Esophagus squamous epithelium (tissue), 5 donors: ENCODE measurements at regions not wholly inside any gene's neighbourhood (a gene's known extent, or its start where the extent isn't known, plus 50 kb on each side); places are given as distances from the start of the nearest gene placed in this dataset.

Source experiments
- DNase-seq: peaks from one replicate; lab custom pipeline; 2025; lab: John Stamatoyannopoulos, UW
- H3K27ac ChIP-seq, 4 donors: fragments of 200-600 bp; sonication (generic); one replicate each; pipeline ENCODE4 v1.5.1; 2016 to 2019; ENCODE audit warnings: mild to moderate bottlenecking in 1 of 4
- H3K27me3 ChIP-seq, 4 donors: fragments of 200-600 bp; sonication (generic); 1 replicate in 3 of 4; 2 replicates in 1 of 4; pipeline versions ENCODE4 v1.5.1 to v1.6.0; 2017 to 2021; ENCODE audit warnings: antibody characterized with exemption in 1 of 4
- H3K36me3 ChIP-seq, 3 donors: fragments of 200-600 bp; sonication (generic); one replicate each; pipeline ENCODE4 v1.5.1; 2016 to 2019
- H3K4me1 ChIP-seq, 3 donors: fragments of 200-600 bp; sonication (generic); one replicate each; pipeline ENCODE4 v1.5.1; 2017 to 2019
- H3K4me3 ChIP-seq, 4 donors: fragments of 200-600 bp; sonication (generic); 1 replicate in 3 of 4; 2 replicates in 1 of 4; pipeline ENCODE4 v1.5.1; 2016 to 2019; ENCODE audit warnings: mild to moderate bottlenecking in 2 of 4, moderate library complexity in 1 of 4
- H3K9me3 ChIP-seq, 3 donors: fragments of 200-600 bp; sonication (generic); one replicate each; pipeline ENCODE4 v1.5.1; 2016 to 2019
- CTCF ChIP-seq, 6 experiments: fragments of 450-650 bp in 4 of 6; fragments of 200-600 bp in 2 of 6; sonication (generic) in 2 of 6; IDR thresholded peaks; one replicate each; pipeline ENCODE4 v1.5.1; 2016 to 2019; ENCODE audit warnings: antibody characterized with exemption in 6 of 6, mild to moderate bottlenecking in 4 of 6, moderate library complexity in 4 of 6
- POLR2A ChIP-seq, 4 donors: fragments of 450-650 bp; IDR thresholded peaks; one replicate each; pipeline ENCODE4 v1.6.1; 2017; ENCODE audit warnings: antibody characterized with exemption in 4 of 4, mild to moderate bottlenecking in 4 of 4, moderate library complexity in 3 of 4
- WGBS, 2 donors: methylation state at CpG; one replicate each; pipeline ENCODE4 v1.1.5; 2018; 5-methylcytosine and 5-hydroxymethylcytosine counted together
- intact Hi-C: fragments of 100-400 bp; cut with DNase I; formaldehyde crosslinking; loops from one replicate; pipeline ENCODE4 v1.15.0; 2022
- donor health status: DM: yes; HTN: yes; CAD: no.

- Histone ChIP-seq H3K36me3 (no peaks in the 10 kb centered on the region), H3K27me3 (no peaks in the 10 kb centered on the region), H3K4me3 (no peak overlapping the region), H3K4me1 (no peaks in the 10 kb centered on the region), H3K9me3 (no peaks in the 10 kb centered on the region), H3K27ac (no peak overlapping the region)
- TF ChIP-seq CTCF (IDR thresholded peaks at IDR 0.05) (no peak), POLR2A (IDR thresholded peaks at IDR 0.05) (no peak)
- intact Hi-C loops, result no loop called here
- 74 to 93% methylated on average over 2 of the region's 2 CpGs for WGBS, 2 donors
- DNase-seq, result no peak
Observed at GRCh38 chr6:65819152-65819551, 112.1 kb upstream of the EYS start.

- no peak overlapping the region for H3K4me3 ChIP-seq
- 67 to 71% methylated on average over 5 of the region's 5 CpGs for WGBS, 2 donors
- intact Hi-C loops, result no loop called here
- H3K27me3 ChIP-seq, result no peaks in the 10 kb centered on the region
- H3K27ac ChIP-seq, result no peak overlapping the region
- no peaks in the 10 kb centered on the region for H3K9me3 ChIP-seq
- no peaks in the 10 kb centered on the region for H3K4me1 ChIP-seq
- TF ChIP-seq CTCF (IDR thresholded peaks at IDR 0.05), result no peak
- TF ChIP-seq POLR2A (IDR thresholded peaks at IDR 0.05), result no peak
- no peaks in the 10 kb centered on the region for H3K36me3 ChIP-seq
- no peak for DNase-seq
Observed at GRCh38 chr6:65818576-65818975, 111.5 kb upstream of the EYS start.

DNA sequence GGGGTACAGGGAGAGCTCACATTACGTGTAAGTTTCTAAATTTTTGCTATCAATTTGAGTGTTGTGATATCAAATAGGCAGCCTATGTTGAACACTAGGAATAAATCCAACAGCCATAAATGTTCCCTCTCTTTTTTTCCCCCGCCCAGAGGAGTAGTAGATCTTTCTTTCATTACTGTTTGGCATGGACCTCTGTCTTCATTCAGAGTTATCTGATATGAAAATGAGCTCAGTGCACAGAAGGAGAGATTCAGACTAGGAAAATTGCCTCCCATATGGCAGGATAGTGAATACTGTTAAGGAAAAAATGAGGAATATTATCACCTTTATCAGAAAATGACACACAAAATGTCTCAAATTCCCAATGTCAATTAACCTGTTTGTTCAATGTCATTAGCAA, 110.0 kb upstream of the EYS start:
- 58 to 63% methylated on average over 2 of the region's 2 CpGs for WGBS, 2 donors
- DNase-seq, result no peak
- TF ChIP-seq POLR2A (IDR thresholded peaks at IDR 0.05), result no peak
- TF ChIP-seq CTCF (IDR thresholded peaks at IDR 0.05), result no peak
- H3K4me3 ChIP-seq, result no peak overlapping the region
- intact Hi-C loops, result no loop called here
- H3K9me3 ChIP-seq, result no peaks in the 10 kb centered on the region
- H3K27ac ChIP-seq, result no peak overlapping the region
- H3K36me3 ChIP-seq, result no peaks in the 10 kb centered on the region
- H3K27me3 ChIP-seq, result no peaks in the 10 kb centered on the region
- no peaks in the 10 kb centered on the region for H3K4me1 ChIP-seq

DNA sequence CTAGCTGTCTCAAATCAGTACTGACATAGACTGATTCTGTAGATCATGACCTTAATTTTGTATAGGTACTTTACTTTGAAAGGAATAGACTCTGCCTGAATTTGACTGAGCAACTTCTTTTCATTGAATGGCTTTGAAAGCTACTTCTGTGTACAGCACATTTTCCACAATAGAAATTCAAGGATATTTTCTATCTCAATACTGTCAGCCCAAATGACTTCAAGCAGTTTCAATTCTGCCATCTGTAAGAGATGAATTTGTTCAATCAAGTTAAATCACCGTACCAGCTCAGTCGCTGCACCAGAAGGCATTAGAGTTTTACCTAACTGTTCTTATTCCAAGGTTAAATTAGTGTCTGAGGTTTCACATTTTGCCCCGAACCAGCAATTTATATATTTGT, 107.0 kb upstream of the EYS start:
- intact Hi-C loops, result no loop called here
- no peak for DNase-seq
- no peaks in the 10 kb centered on the region for H3K9me3 ChIP-seq
- no peaks in the 10 kb centered on the region for H3K4me1 ChIP-seq
- H3K36me3 ChIP-seq, result no peaks in the 10 kb centered on the region
- H3K4me3 ChIP-seq, result no peak overlapping the region
- WGBS, 2 donors, result 67 to 73% methylated on average over 3 of the region's 3 CpGs
- TF ChIP-seq CTCF (IDR thresholded peaks at IDR 0.05) (no peak), POLR2A (IDR thresholded peaks at IDR 0.05) (no peak)
- no peaks in the 10 kb centered on the region for H3K27me3 ChIP-seq
- H3K27ac ChIP-seq, result no peak overlapping the region

- Histone ChIP-seq H3K4me3 (no peak overlapping the region), H3K36me3 (no peaks in the 10 kb centered on the region), H3K4me1 (no peaks in the 10 kb centered on the region), H3K27me3 (no peaks in the 10 kb centered on the region), H3K9me3 (peaks cover 0 to 6% (median 0%) of the 10 kb centered on the region in 3 donors), H3K27ac (no peak overlapping the region)
- no peak for DNase-seq
- TF ChIP-seq CTCF (IDR thresholded peaks at IDR 0.05), result no peak
- TF ChIP-seq POLR2A (IDR thresholded peaks at IDR 0.05), result no peak
- intact Hi-C loops, result no loop called here
Observed at GRCh38 chr6:65803186-65803585, 96.2 kb upstream of the EYS start.
